HG02981 (cell line): ENCODE measurements at regions not wholly inside any gene's neighbourhood (a gene's known extent, or its start where the extent isn't known, plus 50 kb on each side); places are given as distances from the start of the nearest gene placed in this dataset.

Experiments
- ATAC-seq: cut with Tn5 transposase; IDR thresholded peaks from one replicate; pipeline ENCODE4 v1.9.1; 2021; ENCODE audit warnings: mild to moderate bottlenecking, moderate library complexity; ENCODE audit not compliant: unreplicated experiment

- ATAC-seq = no peak
These were observed 210.7 kb upstream of the SALL3 start for GRCh38 chr18:78768656-78769501.

DNA sequence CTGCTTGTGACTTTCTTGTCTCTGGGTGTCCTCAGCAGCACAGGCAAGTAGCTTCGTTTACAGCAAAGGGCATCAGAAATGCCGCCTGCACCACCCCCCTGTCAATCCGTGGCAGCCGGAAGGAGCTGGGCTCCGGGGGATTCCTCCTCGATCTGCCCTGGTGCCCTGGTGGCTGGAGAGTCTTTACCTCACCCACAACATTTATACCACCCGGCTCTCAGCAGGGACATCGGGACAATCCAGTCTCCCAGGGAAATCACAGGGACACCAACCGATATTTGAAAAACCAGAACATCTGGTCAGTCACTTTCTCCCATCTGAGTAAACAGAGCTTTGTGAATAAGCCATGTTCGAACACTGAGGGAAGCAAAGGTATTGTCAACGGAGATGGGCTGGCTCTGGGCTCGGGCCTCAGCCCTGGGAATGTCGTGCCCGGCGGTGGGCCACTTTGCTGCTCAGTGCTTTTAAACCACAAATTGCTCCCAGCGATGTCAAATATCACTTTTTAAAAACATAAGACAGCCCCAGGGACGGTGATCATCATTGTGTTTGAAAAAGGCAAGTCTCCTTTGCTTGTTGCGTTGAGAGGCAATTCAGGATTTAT, 210.0 kb upstream of the SALL3 start:
- ATAC-seq = no peak

GRCh38 chr18:78770139-78770822, 209.3 kb upstream of the SALL3 start:
- no peak for ATAC-seq

DNA sequence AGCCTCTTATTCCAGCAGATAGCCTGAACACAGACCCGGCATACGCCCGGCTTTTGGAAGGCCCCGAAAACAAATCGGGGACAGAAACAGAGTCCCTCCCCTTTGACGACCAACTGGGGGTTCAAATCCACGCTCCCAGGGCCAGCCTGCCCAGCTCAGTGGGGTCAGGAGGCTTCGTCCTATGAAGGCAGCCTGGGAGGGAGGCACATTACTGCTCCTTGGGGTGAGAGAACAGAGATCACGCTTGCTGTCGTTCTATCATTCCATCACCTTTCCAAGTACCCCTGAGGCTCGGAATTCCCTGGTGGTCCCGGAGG, 208.8 kb upstream of the SALL3 start:
- no peak for ATAC-seq

DNA sequence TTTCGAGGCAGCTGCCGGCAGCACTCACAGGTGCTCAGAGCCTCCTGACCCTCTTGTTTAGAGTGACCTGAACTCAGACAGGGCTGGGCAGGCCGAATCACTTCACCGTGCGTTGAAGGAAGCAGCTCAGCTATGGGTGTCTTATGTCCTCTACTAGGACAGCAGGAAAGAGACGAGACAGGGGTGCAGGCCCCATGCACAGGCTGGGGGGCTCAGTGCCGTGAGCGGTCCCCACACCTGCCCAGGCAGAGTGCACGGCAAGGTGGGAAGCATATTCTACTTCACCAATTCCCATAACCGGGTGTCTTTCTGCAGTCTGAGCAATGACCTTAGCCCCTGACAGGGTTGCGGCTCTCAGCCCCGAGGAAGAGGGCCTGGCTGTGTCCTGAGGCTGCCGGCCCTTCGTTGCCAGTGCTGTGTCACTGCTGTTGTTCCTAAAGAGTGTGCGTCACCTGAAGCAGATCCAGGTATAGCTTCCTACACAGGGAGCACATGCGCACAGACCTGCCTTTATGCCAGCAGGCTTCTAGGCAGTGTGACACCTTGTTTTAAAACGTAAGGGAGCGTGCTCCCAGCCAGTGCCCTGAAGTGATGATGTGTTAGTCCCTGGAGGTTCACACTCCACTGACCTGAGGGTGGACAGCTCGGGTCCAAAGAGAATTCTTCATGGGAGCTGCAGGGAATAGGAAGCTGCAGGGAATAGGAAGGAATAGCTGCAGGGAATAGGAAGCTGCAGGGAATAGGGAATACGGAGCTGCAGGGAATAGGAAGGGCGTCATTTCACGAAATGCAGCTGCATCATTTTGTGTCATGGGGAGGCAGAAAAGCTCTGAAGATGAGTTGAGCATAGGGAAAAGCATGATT, 207.9 kb upstream of the SALL3 start:
- no peak for ATAC-seq

DNA sequence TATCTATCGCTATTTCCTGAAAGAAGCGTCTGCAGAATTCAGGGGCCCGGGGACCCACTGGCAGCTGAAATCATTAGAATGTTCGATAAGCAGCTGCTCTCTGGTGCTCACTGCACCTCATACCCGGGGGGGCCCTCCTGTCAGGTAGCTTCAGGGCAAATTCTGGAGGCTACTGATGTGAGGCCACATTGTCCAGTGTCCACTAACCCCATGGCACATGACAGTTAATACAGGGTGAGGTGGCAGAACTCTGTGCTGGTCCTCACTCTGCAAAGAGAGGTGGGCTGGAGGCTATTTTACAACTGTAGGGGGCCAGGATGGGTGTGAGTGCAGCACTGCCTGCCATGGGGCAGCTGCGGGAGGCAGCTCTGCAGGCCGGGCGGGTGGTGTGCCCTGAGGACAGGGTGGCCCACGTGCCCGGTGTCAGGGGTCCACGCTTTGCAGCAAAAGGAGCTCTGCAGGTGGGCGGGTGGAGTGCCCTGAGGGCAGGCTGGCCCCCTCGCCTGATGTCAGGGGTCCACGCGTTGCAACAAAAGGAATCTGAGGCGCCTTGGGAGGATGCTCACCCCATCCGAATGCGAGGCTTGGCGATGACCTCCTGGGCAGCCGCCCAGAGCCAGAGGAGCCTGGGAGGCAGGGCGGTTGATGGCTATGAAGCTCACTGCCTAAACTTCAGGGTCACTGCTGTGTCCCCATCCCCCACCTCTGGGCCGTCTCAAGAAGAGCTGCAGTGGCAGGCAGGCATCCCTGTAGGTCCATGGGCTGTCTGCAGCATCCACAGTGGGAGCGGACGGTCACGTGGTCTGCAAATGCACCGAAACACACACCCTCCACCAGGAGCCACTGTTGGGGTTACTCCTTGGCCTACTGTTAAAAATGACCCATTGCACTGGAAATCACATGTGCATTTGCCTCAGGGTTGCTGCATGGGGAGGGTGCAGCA, 207.0 kb upstream of the SALL3 start:
- no peak for ATAC-seq

- ATAC-seq = no peak
These were observed 206.3 kb upstream of the SALL3 start for GRCh38 chr18:78773303-78773755.

- ATAC-seq = no peak
These were observed 205.8 kb upstream of the SALL3 start for GRCh38 chr18:78773819-78774218.

DNA sequence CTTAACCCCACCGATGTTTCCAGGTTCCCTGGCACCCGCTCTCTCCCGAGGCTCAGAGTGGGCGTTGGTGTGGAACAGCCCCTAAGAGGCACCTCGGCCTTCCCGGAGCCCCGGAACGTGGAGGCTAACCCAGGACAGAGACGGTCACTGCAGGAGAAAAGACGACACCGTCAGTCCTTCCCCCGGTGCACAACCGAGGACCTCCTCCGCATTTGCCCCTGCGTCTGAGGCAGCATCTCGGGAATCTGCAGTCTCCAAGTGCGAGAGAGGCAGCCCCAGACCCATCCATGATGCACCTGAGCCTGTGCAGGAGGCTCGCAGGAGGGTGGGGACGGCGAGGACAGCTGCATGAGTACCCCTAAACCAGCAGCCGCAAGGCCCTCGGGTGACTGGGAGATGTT, 204.9 kb upstream of the SALL3 start:
- no peak for ATAC-seq

DNA sequence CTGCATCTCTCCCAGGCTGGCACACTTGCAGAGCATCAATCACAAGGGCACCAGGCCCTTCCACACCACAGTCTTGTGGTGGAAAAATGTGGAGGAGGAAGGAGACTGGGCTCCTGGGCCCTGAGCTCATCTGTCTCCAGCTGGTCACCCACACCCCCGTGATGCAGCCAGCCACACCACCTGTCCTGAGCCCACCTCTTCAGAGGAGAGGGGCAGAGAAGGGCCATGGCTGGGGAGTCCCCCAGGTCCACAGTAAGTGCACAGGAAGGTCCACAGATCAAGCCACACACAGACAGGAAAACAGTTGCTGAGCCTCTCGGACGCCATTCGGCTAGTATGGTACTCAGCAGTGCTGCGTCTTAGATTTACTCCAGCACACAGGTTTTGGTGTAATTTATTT, 203.5 kb upstream of the SALL3 start:
- no peak for ATAC-seq

DNA sequence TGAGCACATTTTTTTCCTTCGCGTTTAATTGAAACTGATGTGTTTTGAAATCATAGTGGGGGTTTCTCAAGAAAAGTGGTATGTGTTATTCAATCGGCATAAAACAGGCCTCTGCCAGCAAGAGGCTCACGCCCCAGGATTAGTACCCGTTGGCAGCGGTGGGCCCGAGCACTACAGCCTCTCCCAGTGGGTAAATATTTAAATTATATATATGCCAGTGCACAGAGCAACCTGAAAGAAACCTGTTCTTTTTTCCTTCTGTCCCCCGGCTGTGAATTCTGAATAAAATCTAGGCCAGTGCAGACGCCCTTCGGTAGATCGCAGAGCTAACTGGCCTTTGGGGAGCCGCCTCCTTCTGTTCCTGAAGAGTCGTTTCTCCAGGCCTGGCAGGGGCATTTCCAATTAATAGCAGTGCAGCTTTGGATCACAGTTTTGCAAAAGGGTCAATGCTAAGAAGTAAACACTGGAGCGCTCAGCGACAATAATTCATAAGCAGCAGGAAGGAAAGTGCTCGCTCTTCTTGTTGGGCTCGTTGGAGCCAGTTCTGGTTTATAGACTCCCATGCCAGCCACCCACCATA, 202.8 kb upstream of the SALL3 start:
- ATAC-seq = no peak

DNA sequence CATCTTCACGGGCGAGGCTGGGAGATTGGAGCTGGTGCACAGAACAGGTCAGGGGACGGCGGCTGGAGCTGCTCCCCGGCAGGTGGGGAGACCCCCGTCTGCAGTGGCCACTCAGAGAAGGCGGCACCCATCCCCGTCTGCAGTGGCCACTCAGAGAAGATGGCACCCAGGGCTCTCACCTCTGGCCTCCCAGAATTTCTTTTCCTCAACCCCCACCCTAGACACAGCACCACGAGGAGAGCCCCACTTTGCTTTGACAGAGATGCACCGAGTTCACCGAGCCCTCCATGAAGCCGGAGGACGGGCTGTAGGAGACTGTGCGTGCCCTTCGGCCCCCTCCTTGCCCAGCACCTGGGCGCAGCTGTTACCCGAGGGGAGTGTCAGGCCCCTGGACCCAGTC, 201.6 kb upstream of the SALL3 start:
- no peak for ATAC-seq

DNA sequence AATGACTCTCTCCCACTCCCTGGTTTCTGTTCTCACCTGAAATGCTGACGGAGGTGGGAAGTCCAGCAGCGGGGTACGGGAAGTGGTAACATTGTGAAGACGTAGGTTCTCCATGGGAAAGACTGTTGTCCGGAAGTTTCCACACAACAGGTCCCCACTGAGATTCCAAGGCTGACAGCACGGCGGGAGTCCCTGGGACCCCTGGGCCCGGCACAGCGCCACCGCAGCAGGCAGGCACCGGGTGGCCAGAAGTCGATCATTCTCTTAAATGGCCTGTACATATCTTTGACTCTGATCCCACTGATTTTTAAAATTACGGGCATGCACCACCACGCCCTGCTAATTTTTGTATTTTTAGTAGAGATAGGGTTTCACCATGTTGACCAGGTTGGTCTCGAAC, 201.0 kb upstream of the SALL3 start:
- ATAC-seq = no peak

- ATAC-seq = no peak
These were observed 199.5 kb upstream of the SALL3 start for GRCh38 chr18:78779996-78780718.

DNA sequence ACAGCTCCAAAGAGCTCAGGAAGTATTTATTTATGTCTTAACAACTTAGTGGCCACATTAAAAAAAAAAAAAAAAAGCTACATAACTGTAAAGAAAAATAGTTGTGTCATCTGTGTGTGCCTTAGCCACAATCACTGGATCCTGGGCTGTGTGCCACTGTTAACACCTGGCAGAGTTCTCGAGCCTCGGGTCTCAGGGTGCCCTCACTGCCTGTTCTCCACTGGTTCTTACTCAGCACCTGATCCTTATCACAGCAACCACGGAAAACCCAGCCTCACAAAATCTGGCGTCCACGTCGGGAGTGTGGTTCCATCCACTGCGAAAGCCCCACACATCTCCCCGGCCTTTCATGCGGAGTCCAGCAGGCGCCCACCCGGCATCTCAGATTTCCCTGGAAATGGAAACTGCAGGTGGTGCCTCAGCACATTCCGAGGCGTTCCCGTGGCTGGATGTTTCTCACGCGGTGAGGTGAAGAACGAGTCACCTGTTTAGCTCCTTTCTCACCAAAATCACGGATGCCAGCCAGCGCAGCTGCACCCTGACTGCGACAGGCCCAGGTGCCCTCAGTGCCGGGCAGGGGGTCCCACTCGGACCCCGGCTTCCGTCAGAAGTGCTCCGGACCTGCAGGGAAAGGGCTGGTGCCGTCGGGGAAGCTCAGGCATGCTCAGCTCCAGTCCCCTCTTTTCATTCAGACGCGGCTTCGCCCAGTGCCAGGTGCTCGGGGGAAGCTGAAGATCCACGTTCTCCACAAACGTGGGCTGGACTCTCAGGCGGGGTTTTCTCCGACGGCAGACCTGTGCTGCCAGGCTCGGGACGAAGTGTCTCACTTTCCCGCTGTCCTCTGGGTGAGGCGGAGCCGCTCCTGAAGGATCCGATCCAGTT, 198.7 kb upstream of the SALL3 start:
- no peak for ATAC-seq

- no peak for ATAC-seq
These were observed 198.0 kb upstream of the SALL3 start for GRCh38 chr18:78781601-78781960.

GRCh38 chr18:78782951-78783563, 196.6 kb upstream of the SALL3 start:
- ATAC-seq = no peak

DNA sequence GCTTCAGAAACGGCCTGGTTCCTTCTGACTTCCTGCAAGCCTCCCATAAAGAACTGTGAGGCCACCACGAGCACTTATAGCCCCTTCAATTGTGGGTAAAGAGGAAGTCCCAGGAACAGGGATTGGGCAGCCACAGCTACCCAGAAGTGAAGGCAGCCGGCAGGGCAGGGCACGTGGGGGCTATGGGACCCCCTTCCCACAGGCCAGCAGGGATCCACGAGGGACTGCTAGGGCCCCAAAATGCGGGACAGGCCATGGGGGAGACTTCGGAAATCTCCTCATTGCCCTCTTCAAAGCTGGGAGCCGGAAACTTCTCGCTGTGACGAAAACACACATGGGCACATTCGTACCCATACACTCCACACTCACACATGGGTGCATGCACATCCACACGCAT, 196.1 kb upstream of the SALL3 start:
- no peak for ATAC-seq
